CD14-positive monocyte (primary cell): ENCODE measurements at regions not wholly inside any gene's neighbourhood (a gene's known extent, or its start where the extent isn't known, plus 50 kb on each side); places are given as distances from the start of the nearest gene placed in this dataset.

Experiments
- DNase-seq, 3 donors: peaks; one replicate each; pipeline ENCODE4 v3.0.0-alpha.2; 2011 to 2022
- H2AFZ ChIP-seq: 2 replicates; pipeline ENCODE4 v1.6.0; 2012; ENCODE audit warnings: mild to moderate bottlenecking, low read depth, low read length, inconsistent platforms; ENCODE audit not compliant: insufficient read depth, poor library complexity, severe bottlenecking
- H3K27ac ChIP-seq, 2 donors: 1 replicate in 1 of 2; 2 replicates in 1 of 2; pipeline ENCODE4 v1.5.1; 2012 to 2013; ENCODE audit warnings: low read length in 2 of 2, control low read depth in 1 of 2, inconsistent platforms in 1 of 2, low read depth in 1 of 2, mild to moderate bottlenecking in 1 of 2
- H3K27me3 ChIP-seq, 2 donors: one replicate each; pipeline versions ENCODE4 v1.6.0 to v1.6.1; 2011 to 2013; ENCODE audit warnings: low read length in 2 of 2; ENCODE audit not compliant: control insufficient read depth in 2 of 2, insufficient read depth in 2 of 2
- H3K36me3 ChIP-seq, 2 donors: replicated peaks in 1 of 2; 1 replicate in 1 of 2; 2 replicates in 1 of 2; pipeline versions ENCODE4 v1.5.1 to v1.6.1; 2012 to 2013; ENCODE audit warnings: low read length in 2 of 2, control low read depth in 1 of 2, inconsistent platforms in 1 of 2, mild to moderate bottlenecking in 1 of 2; ENCODE audit not compliant: insufficient read depth in 2 of 2, control insufficient read depth in 1 of 2
- H3K4me1 ChIP-seq, 2 donors: 1 replicate in 1 of 2; 2 replicates in 1 of 2; pipeline versions ENCODE4 v1.5.1 to v1.6.1; 2012 to 2013; ENCODE audit warnings: low read length in 2 of 2, control low read depth in 1 of 2, inconsistent platforms in 1 of 2, mild to moderate bottlenecking in 1 of 2, moderate library complexity in 1 of 2; ENCODE audit not compliant: insufficient read depth in 2 of 2, control insufficient read depth in 1 of 2
- H3K4me2 ChIP-seq: replicated peaks from 2 replicates; pipeline ENCODE3; 2012; ENCODE audit warnings: low read length, moderate library complexity, mild to moderate bottlenecking; ENCODE audit not compliant: poor library complexity, severe bottlenecking; ENCODE audit errors: extremely low read depth
- H3K4me3 ChIP-seq, 3 experiments: fragments of 200-600 bp in 1 of 3; sonication (generic) in 1 of 3; replicated peaks in 1 of 3; 1 replicate in 2 of 3; 2 replicates in 1 of 3; pipeline ENCODE4 v1.5.1; 2011 to 2013; ENCODE audit warnings: low read length in 3 of 3, mild to moderate bottlenecking in 3 of 3, control low read depth in 2 of 3, low read depth in 2 of 3, inconsistent platforms in 1 of 3, moderate library complexity in 1 of 3
- H3K79me2 ChIP-seq: 2 replicates; pipeline ENCODE4 v1.6.0; 2012; ENCODE audit warnings: mild to moderate bottlenecking, control low read depth, inconsistent platforms, low read length, moderate library complexity; ENCODE audit not compliant: insufficient read depth
- H3K9ac ChIP-seq: 2 replicates; pipeline ENCODE4 v1.6.0; 2017; ENCODE audit warnings: low read length, mild to moderate bottlenecking; ENCODE audit not compliant: insufficient read depth, poor library complexity, severe bottlenecking
- H3K9me3 ChIP-seq, 2 donors: replicated peaks in 1 of 2; 1 replicate in 1 of 2; 2 replicates in 1 of 2; pipeline versions ENCODE4 v1.5.1 to v1.6.1; 2012 to 2013; ENCODE audit warnings: low read length in 2 of 2, control low read depth in 1 of 2; ENCODE audit not compliant: control insufficient read depth in 1 of 2, insufficient read depth in 1 of 2
- H4K20me1 ChIP-seq: 2 replicates; pipeline ENCODE4 v1.6.0; 2012; ENCODE audit warnings: mild to moderate bottlenecking, low read length, control low read depth, moderate library complexity; ENCODE audit not compliant: insufficient read depth
- H3K27ac Mint-ChIP-seq, 7 donors: one replicate each; pipeline ENCODE4 v1.8.0; 2020; ENCODE audit warnings: mild to moderate bottlenecking in 7 of 7, mixed read lengths in 7 of 7, moderate library complexity in 6 of 7, inconsistent platforms in 2 of 7
- H3K27me3 Mint-ChIP-seq, 3 donors: one replicate each; pipeline ENCODE4 v1.8.0; 2021 to 2022; ENCODE audit warnings: low read depth in 3 of 3, mild to moderate bottlenecking in 3 of 3, mixed read lengths in 3 of 3, moderate library complexity in 3 of 3, inconsistent platforms in 1 of 3
- H3K36me3 Mint-ChIP-seq, 2 donors: one replicate each; pipeline ENCODE4 v1.8.0; 2020; ENCODE audit warnings: mixed read lengths in 2 of 2, inconsistent platforms in 1 of 2, mild to moderate bottlenecking in 1 of 2
- H3K4me1 Mint-ChIP-seq: one replicate; pipeline ENCODE4 v1.8.0; 2020; ENCODE audit warnings: mild to moderate bottlenecking, mixed read lengths
- H3K4me3 Mint-ChIP-seq, 2 donors: one replicate each; pipeline ENCODE4 v1.8.0; 2020; ENCODE audit warnings: mild to moderate bottlenecking in 2 of 2, mixed read lengths in 2 of 2, moderate library complexity in 1 of 2
- H3K9me3 Mint-ChIP-seq, 7 donors: one replicate each; pipeline ENCODE4 v1.8.0; 2020 to 2022; ENCODE audit warnings: mixed read lengths in 7 of 7, mild to moderate bottlenecking in 6 of 7, moderate library complexity in 6 of 7, inconsistent platforms in 2 of 7
- CTCF ChIP-seq: fragments of 200-600 bp; IDR thresholded peaks from one replicate; pipeline ENCODE4 v1.8.0; 2022; ENCODE audit warnings: antibody characterized with exemption, mild to moderate bottlenecking
- WGBS: methylation state at CpG from one replicate; pipeline ENCODE4 v1.1.5; 2013; ENCODE audit warnings: missing lambda C conversion rate; ENCODE audit not compliant: insufficient coverage; 5-methylcytosine and 5-hydroxymethylcytosine counted together
- intact Hi-C, 2 donors: fragments of 100-400 bp; cut with micrococcal nuclease; formaldehyde crosslinking; loops; one replicate each; pipeline versions ENCODE4 v1.15.0 to v1.15.1; 2023

DNA sequence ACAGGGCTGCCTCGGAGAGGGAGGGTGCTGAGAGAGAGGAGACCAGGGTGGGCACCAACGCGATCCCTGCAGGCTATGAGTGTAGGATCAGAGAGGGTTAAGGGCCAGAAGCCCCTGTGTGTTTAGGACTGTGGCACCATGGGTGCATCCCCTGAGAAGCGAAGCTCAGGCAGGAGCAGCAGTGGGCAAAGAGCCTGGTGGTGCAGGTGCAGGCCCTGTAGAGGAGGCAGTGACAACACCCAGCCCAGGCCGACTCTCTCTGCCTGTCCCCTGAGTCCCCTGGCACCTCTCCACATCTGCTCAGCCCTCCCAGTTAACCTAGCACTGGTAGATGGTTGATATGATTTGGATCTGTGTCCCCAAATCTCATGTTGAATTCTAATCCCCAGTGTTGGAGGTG lies 139.8 kb downstream of the RNF152 start:
- no peak for TF ChIP-seq CTCF
- H3K4me1 ChIP-seq, result no peaks in the 10 kb centered on the region
- Mint-ChIP-seq H3K9me3 (no peaks in the 10 kb centered on the region), H3K27me3 (peaks cover 5 to 11% (median 7%) of the 10 kb centered on the region in 3 donors), H3K4me1 (no peaks in the 10 kb centered on the region), H3K4me3 (no peak overlapping the region), H3K36me3 (no peaks in the 10 kb centered on the region), H3K27ac (peak overlapping the region in 2 of 7 donors; percentile 19 to 58)
- H3K36me3 ChIP-seq, result no peaks in the 10 kb centered on the region
- H3K9ac ChIP-seq, result no peak overlapping the region
- H3K9me3 ChIP-seq, result no peaks in the 10 kb centered on the region
- no peak overlapping the region for H2AFZ ChIP-seq
- no peak overlapping the region for H3K4me3 ChIP-seq
- H3K79me2 ChIP-seq, result no peaks in the 10 kb centered on the region
- DNase-seq, result no peak
- no peaks in the 10 kb centered on the region for H4K20me1 ChIP-seq
- 92% methylated on average over 3 of the region's 5 CpGs for WGBS
- no peaks in the 10 kb centered on the region for H3K27me3 ChIP-seq
- H3K4me2 ChIP-seq, result no peak overlapping the region
- no peak overlapping the region for H3K27ac ChIP-seq
- intact Hi-C loops, result no loop called here

GRCh38 chr18:61750840-61751668 lies 141.8 kb downstream of the RNF152 start:
- H3K27ac Mint-ChIP-seq, result no peak overlapping the region
- intact Hi-C loops, result no loop called here
- H3K27me3 Mint-ChIP-seq, result peaks cover 6 to 13% (median 7%) of the 10 kb centered on the region in 3 donors
- no peaks in the 10 kb centered on the region for H3K4me1 ChIP-seq
- no peak overlapping the region for H3K27ac ChIP-seq
- 100% methylated on average over 2 of the region's 9 CpGs for WGBS
- H3K9me3 ChIP-seq, result no peaks in the 10 kb centered on the region
- H3K4me3 Mint-ChIP-seq, result no peak overlapping the region
- no peaks in the 10 kb centered on the region for H3K4me1 Mint-ChIP-seq
- no peak for TF ChIP-seq CTCF
- no peak overlapping the region for H3K9ac ChIP-seq
- no peaks in the 10 kb centered on the region for H3K36me3 Mint-ChIP-seq
- no peaks in the 10 kb centered on the region for H3K79me2 ChIP-seq
- no peaks in the 10 kb centered on the region for H3K36me3 ChIP-seq
- H2AFZ ChIP-seq, result no peak overlapping the region
- no peak overlapping the region for H3K4me2 ChIP-seq
- DNase-seq, result no peak
- no peaks in the 10 kb centered on the region for H3K27me3 ChIP-seq
- H3K4me3 ChIP-seq, result no peak overlapping the region
- no peaks in the 10 kb centered on the region for H4K20me1 ChIP-seq
- H3K9me3 Mint-ChIP-seq, result no peaks in the 10 kb centered on the region
